SK-N-SH (cell line): ENCODE measurements at regions not wholly inside any gene's neighbourhood (a gene's known extent, or its start where the extent isn't known, plus 50 kb on each side); places are given as distances from the start of the nearest gene placed in this dataset.

Experiments used
- CTCF ChIA-PET: fragments of 300-600, 350-600 bp; formaldehyde crosslinking; extraction: SDS; loops from one replicate; lab custom pipeline; 2021; lab: Yijun Ruan, JAX
- POLR2A ChIA-PET: fragments of 350-600 bp; sonication (Branson Sonifier 250); formaldehyde crosslinking; extraction: SDS; loops from one replicate; lab custom pipeline; 2020; ENCODE audit warnings: antibody characterized with exemption, inconsistent platforms; lab: Yijun Ruan, JAX
- DNase-seq: peaks from one replicate; pipeline ENCODE4 v3.0.0; 2012
- H2AFZ ChIP-seq: fragments of 200-600 bp; sonication (generic); 2 replicates; pipeline ENCODE4 v1.8.1; 2016; ENCODE audit warnings: antibody characterized with exemption, mild to moderate bottlenecking, low read depth
- H3F3A ChIP-seq: fragments of 200-600 bp; sonication (generic); replicated peaks from 2 replicates; pipeline ENCODE3; 2016; ENCODE audit warnings: antibody characterized with exemption, mild to moderate bottlenecking; ENCODE audit not compliant: insufficient read depth
- H3K27ac ChIP-seq, 2 experiments: fragments of 200-500 bp in 1 of 2; fragments of 200-600 bp in 1 of 2; sonication (Bioruptor generic) in 1 of 2; sonication (generic), shearing (Covaris generic) in 1 of 2; 2 replicates each; pipeline versions ENCODE4 v1.5.1 to v1.6.1; 2014 to 2016; ENCODE audit warnings: low read depth in 2 of 2, inconsistent platforms in 1 of 2, low read length in 1 of 2, mild to moderate bottlenecking in 1 of 2, mixed read lengths in 1 of 2
- H3K27me3 ChIP-seq: fragments of 200-600 bp; sonication (generic), shearing (Covaris generic); 2 replicates; pipeline ENCODE4 v1.6.1; 2016; ENCODE audit warnings: mixed run types; ENCODE audit not compliant: insufficient read depth
- H3K36me3 ChIP-seq, 2 experiments: fragments of 200-500 bp in 1 of 2; fragments of 200-600 bp in 1 of 2; sonication (Bioruptor generic) in 1 of 2; sonication (generic) in 1 of 2; replicated peaks in 1 of 2; 2 replicates each; pipeline versions ENCODE3 to v1.5.1; 2014 to 2016; ENCODE audit warnings: low read length in 1 of 2, mild to moderate bottlenecking in 1 of 2; ENCODE audit not compliant: insufficient read depth in 2 of 2, control insufficient read depth in 1 of 2
- H3K4me1 ChIP-seq, 2 experiments: fragments of 200-500 bp in 1 of 2; fragments of 200-600 bp in 1 of 2; sonication (Bioruptor generic) in 1 of 2; sonication (generic), shearing (Covaris generic) in 1 of 2; 2 replicates each; pipeline versions ENCODE4 v1.5.1 to v1.6.1; 2014 to 2016; ENCODE audit warnings: low read depth in 1 of 2, low read length in 1 of 2, mixed run types in 1 of 2; ENCODE audit not compliant: insufficient read depth in 2 of 2, control insufficient read depth in 1 of 2
- H3K4me2 ChIP-seq: fragments of 200-600 bp; sonication (generic), shearing (Covaris generic); 2 replicates; pipeline ENCODE4 v1.6.1; 2017; ENCODE audit warnings: mixed run types
- H3K4me3 ChIP-seq, 2 experiments: fragments of 200-500 bp in 1 of 2; fragments of 200-600 bp in 1 of 2; sonication (Bioruptor generic) in 1 of 2; sonication (generic), shearing (Covaris generic) in 1 of 2; 2 replicates each; pipeline versions ENCODE4 v1.5.1 to v1.8.1; 2014 to 2016; ENCODE audit warnings: low read depth in 2 of 2, inconsistent platforms in 1 of 2, low read length in 1 of 2, mild to moderate bottlenecking in 1 of 2, mixed read lengths in 1 of 2, moderate library complexity in 1 of 2
- H3K79me2 ChIP-seq: fragments of 200-600 bp; sonication (generic); 2 replicates; pipeline ENCODE4 v1.8.1; 2017; ENCODE audit warnings: mild to moderate bottlenecking; ENCODE audit not compliant: insufficient read depth
- H3K9ac ChIP-seq: fragments of 200-600 bp; sonication (generic); 2 replicates; pipeline ENCODE4 v1.6.1; 2017; ENCODE audit warnings: mixed run types
- H3K9me2 ChIP-seq: fragments of 200-600 bp; sonication (generic); 2 replicates; pipeline ENCODE4 v1.6.1; 2017; ENCODE audit warnings: mixed run types
- H3K9me3 ChIP-seq: fragments of 200-600 bp; sonication (generic); 2 replicates; pipeline ENCODE4 v1.6.1; 2017; ENCODE audit warnings: mixed run types, mild to moderate bottlenecking, moderate library complexity
- H4K20me1 ChIP-seq: fragments of 200-600 bp; sonication (generic); 2 replicates; pipeline ENCODE4 v1.6.1; 2017; ENCODE audit warnings: mild to moderate bottlenecking, mixed run types; ENCODE audit not compliant: insufficient read depth
- CHD2 ChIP-seq: fragments of 150-350 bp; IDR thresholded peaks from 2 replicates; pipeline ENCODE4 v1.6.1; 2018; ENCODE audit warnings: low read length; ENCODE audit not compliant: partially characterized antibody
- CTCF ChIP-seq: fragments of 200-600 bp; sonication (generic); IDR thresholded peaks from 2 replicates; pipeline ENCODE4 v1.6.1; 2017; ENCODE audit warnings: antibody characterized with exemption, mild to moderate bottlenecking, moderate library complexity
- EZH2phosphoT487 ChIP-seq: fragments of 200-600 bp; sonication (generic); IDR thresholded peaks from 2 replicates; pipeline ENCODE4 v1.6.1; 2017; ENCODE audit warnings: low read depth, mixed run types, mild to moderate bottlenecking, antibody characterized with exemption, moderate library complexity, borderline replicate concordance
- FOXJ3 ChIP-seq: sonication (generic); formaldehyde crosslinking; IDR thresholded peaks from 2 replicates; pipeline ENCODE4 v1.5.1; 2020; ENCODE audit warnings: mild to moderate bottlenecking, missing genetic modification reagents
- FOXM1 ChIP-seq: IDR thresholded peaks from 2 replicates; pipeline ENCODE4 v1.4.0; 2012; ENCODE audit warnings: low read depth, mild to moderate bottlenecking
- GABPA ChIP-seq: IDR thresholded peaks from 2 replicates; pipeline ENCODE4 v1.4.0; 2012; ENCODE audit warnings: low read depth, mild to moderate bottlenecking
- GATA2 ChIP-seq: sonication (generic); formaldehyde crosslinking; IDR thresholded peaks from 2 replicates; pipeline ENCODE4 v1.5.0; 2020; ENCODE audit warnings: mild to moderate bottlenecking, missing genetic modification reagents
- IRF3 ChIP-seq: fragments of 150-350 bp; IDR thresholded peaks from 2 replicates; pipeline ENCODE4 v1.6.1; 2016; ENCODE audit warnings: mild to moderate bottlenecking, low read depth, low read length
- JUND ChIP-seq: IDR thresholded peaks from 2 replicates; pipeline ENCODE4 v1.4.0; 2012
- MEF2A ChIP-seq: IDR thresholded peaks from 2 replicates; pipeline ENCODE4 v1.4.0; 2012; ENCODE audit warnings: low read depth, borderline replicate concordance
- MXI1 ChIP-seq: IDR thresholded peaks from 2 replicates; pipeline ENCODE4 v1.6.1; 2012; ENCODE audit warnings: mild to moderate bottlenecking, low read depth, low read length, improper control_type of control experiment
- PBX3 ChIP-seq: IDR thresholded peaks from 2 replicates; pipeline ENCODE4; 2012
- RCOR1 ChIP-seq: fragments of 150-350 bp; IDR thresholded peaks from 2 replicates; pipeline ENCODE4 v1.6.1; 2017; ENCODE audit warnings: antibody characterized with exemption, low read length
- RXRA ChIP-seq: IDR thresholded peaks from 2 replicates; pipeline ENCODE4 v1.4.0; 2012; ENCODE audit warnings: low read depth, mild to moderate bottlenecking, borderline replicate concordance
- SIN3A ChIP-seq: IDR thresholded peaks from 2 replicates; pipeline ENCODE4 v1.6.1; 2012; ENCODE audit warnings: low read depth, mild to moderate bottlenecking, low read length, moderate library complexity, borderline replicate concordance
- TAF1 ChIP-seq: IDR thresholded peaks from 2 replicates; pipeline ENCODE4 v1.6.1; 2012; ENCODE audit warnings: low read depth, mild to moderate bottlenecking, low read length, moderate library complexity, borderline replicate concordance
- TEAD4 ChIP-seq: IDR thresholded peaks from 2 replicates; pipeline ENCODE4 v1.4.0; 2012; ENCODE audit warnings: mild to moderate bottlenecking, borderline replicate concordance; ENCODE audit not compliant: insufficient read depth
- USF1 ChIP-seq: IDR thresholded peaks from 2 replicates; pipeline ENCODE4 v1.4.0; 2012; ENCODE audit warnings: low read depth, borderline replicate concordance
- USF2 ChIP-seq: fragments of 150-350 bp; IDR thresholded peaks from 2 replicates; pipeline ENCODE4 v1.6.1; 2017; ENCODE audit warnings: antibody characterized with exemption, low read length, low read depth, borderline replicate concordance
- YY1 ChIP-seq: IDR thresholded peaks from 2 replicates; pipeline ENCODE4 v1.4.0; 2012; ENCODE audit warnings: low read depth, mild to moderate bottlenecking
- ZBTB33 ChIP-seq: IDR thresholded peaks from 2 replicates; pipeline ENCODE4 v1.4.0; 2012; ENCODE audit warnings: low read depth, borderline replicate concordance
- WGBS: methylation state at CpG from one replicate; pipeline ENCODE4 v1.1.6; 2017; ENCODE audit warnings: low lambda C conversion rate; 5-methylcytosine and 5-hydroxymethylcytosine counted together

- TF ChIP-seq CTCF, result no peak
Observed at GRCh38 chr11:134541951-134542350, 129.9 kb upstream of the B3GAT1 start (continued).

GRCh38 chr11:134541355-134541754, 129.3 kb upstream of the B3GAT1 start:
- Histone ChIP-seq H3K9me2 (no peaks in the 10 kb centered on the region), H3K4me1 (no peaks in the 10 kb centered on the region), H3K27ac (no peak overlapping the region), H3K4me2 (no peak overlapping the region), H3F3A (no peaks in the 10 kb centered on the region), H3K27me3 (no peaks in the 10 kb centered on the region), H3K9ac (no peak overlapping the region), H2AFZ (no peak overlapping the region), H4K20me1 (no peaks in the 10 kb centered on the region), H3K4me3 (no peak overlapping the region), H3K9me3 (no peaks in the 10 kb centered on the region), H3K36me3 (no peaks in the 10 kb centered on the region), H3K79me2 (no peaks in the 10 kb centered on the region)
- CTCF ChIA-PET, result no interaction called here
- POLR2A ChIA-PET, result no interaction called here
- WGBS, result 24% methylated on average over 6 of the region's 6 CpGs
- no peak for DNase-seq
- TF ChIP-seq EZH2phosphoT487, result no peak
- TF ChIP-seq GATA2 (CRISPR knock-in tag), result no peak
- TF ChIP-seq TEAD4, result no peak
- TF ChIP-seq USF2, result no peak
- no peak for TF ChIP-seq PBX3
- no peak for TF ChIP-seq JUND
- TF ChIP-seq RXRA, result no peak
- no peak for TF ChIP-seq IRF3
- no peak for TF ChIP-seq YY1
- TF ChIP-seq RCOR1, result no peak
- TF ChIP-seq FOXJ3 (CRISPR knock-in tag), result no peak
- no peak for TF ChIP-seq MEF2A
- TF ChIP-seq MXI1, result no peak
- no peak for TF ChIP-seq FOXM1
- no peak for TF ChIP-seq USF1
- no peak for TF ChIP-seq GABPA
- no peak for TF ChIP-seq ZBTB33
- no peak for TF ChIP-seq TAF1
- TF ChIP-seq CHD2, result no peak
- no peak for TF ChIP-seq SIN3A
